Left hindlimb (tissue), 1 donor: ENCODE measurements at regions not wholly inside any gene's neighbourhood (a gene's known extent, or its start where the extent isn't known, plus 50 kb on each side); places are given as distances from the start of the nearest gene placed in this dataset.
"Not testable (repeated sequence)": the region's sequence is repeated elsewhere in the genome, so short reads cannot be mapped to it uniquely, and the experiment has no call there.

Experiments
- DNase-seq: peaks from one replicate; pipeline ENCODE4 v3.0.0-alpha.2; 2018

- DNase-seq, result not testable (repeated sequence)
Observed at GRCh38 chr9:22225856-22226255, 216.8 kb upstream of the CDKN2B start.

DNA sequence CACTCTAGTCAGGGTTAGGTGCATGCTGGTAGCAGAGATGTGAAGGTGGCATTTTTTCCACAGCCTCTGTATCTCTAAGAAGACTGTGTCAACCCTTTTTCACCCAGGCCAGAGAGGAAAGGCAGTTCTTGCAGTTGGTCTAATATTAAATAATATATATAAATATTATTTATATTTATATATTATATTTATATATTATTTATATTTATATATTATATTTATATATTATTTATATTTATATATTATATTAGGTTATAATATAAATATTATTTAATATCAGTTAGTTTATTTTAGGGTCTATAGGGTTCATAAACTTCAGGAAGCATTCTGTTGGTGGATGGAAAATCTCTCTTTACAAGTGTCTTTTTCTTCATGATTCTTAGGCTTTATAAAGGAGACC lies 218.6 kb upstream of the DMRTA1 start:
- no peak for DNase-seq

GRCh38 chr9:22228542-22228941 lies 218.1 kb upstream of the DMRTA1 start:
- DNase-seq, result no peak

- DNase-seq, result no peak
Observed at GRCh38 chr9:22229069-22229468, 217.6 kb upstream of the DMRTA1 start.

DNA sequence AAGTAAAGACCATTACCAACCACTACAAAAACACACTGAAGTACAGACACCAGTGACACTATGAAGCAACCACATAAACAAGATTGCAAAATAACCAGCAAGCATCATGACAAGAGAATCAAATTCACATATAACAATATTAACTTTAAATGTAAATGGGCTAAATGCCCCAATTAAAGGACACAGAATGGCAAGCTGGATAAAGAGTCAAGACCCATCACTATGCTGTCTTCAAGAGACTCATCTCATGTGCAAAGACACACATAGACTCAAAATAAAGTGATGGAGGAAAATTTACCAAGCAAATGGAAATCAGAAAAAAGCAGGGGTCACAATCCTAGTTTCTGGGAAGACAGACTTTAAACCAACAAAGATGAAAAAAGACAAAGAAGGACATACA lies 215.3 kb upstream of the DMRTA1 start:
- DNase-seq, result not testable (repeated sequence)

- no peak for DNase-seq
Observed at GRCh38 chr9:22232971-22233370, 213.7 kb upstream of the DMRTA1 start.

GRCh38 chr9:22237497-22238363 lies 208.9 kb upstream of the DMRTA1 start:
- DNase-seq, result no peak

DNA sequence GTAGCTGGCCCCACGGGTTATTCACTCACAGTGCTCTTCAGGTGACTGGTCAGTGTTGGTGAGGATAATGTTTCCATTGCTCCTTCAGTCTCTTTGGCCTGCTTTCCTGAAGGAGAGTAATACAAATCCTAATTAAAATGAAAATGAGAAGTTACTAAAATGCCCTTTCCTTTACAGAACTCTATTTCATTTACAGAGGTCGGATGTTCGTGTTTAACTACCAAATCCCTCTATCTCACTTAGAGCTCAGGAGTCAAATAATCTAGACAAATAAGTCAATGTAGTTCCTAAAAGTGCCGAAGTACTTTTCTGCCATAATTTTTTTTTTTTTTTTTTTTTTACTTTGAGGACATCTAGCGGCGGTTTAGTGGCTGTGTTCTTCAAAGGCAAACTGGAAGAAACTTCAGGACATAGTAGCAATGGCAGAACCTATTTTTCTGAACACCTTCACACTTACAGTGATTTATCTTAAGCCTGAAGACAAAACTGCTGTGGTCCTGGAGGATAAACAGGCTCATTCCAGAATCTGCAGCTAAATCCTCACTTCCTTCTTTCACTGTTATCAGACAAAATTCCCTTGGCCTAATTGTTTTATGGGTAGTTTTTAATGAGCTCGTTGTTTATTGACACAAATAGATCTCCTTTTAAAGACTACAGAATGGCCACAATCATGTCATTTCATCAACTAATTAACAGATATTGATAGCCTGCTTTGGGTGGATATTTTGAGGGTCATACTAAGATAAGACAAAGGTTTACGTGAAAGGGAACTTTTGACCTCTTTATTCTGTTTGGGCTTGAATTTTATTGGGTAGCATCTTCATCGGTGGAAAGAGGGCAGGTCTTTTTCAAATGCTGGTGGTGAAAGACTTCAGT lies 207.6 kb upstream of the DMRTA1 start:
- DNase-seq, result no peak

DNA sequence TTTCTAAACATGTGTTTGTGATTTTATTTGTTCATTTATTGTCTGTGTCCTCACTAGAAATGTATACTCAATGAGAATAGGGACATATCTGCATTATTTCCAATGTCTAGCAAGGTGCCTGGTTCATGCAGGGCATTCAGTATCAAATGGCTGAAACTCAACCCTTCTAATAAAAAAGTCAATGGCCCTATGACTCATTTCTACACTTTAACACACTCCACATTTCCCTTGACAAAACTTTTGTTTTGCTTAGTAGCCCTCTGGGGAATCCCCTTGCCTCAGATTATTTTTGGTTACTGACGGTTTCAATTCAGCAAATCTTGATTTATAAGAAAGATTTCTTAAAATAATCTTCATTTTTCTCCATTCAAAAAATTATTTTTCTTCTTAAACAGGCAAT lies 206.0 kb upstream of the DMRTA1 start:
- DNase-seq, result no peak

DNA sequence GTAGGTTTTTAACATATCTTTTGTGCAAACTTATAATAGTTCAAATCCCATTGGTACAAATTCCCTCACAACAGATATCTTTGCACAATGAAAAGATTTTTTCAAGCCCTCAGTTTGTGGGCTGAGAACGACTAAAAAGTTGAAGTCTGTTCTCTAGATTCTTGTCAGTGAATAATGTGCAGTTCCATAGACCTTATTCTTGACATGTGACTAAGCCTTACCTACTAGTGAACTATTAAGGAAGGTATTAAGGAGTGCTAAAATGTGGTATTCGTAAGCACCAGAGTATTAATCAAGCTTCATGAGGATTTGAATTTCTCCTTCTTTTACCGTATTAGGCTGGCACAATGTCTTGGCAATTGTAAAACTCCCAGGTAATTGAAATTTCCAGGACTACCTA lies 205.6 kb upstream of the DMRTA1 start:
- DNase-seq, result no peak

GRCh38 chr9:22241611-22242010 lies 205.0 kb upstream of the DMRTA1 start:
- no peak for DNase-seq

- no peak for DNase-seq
Observed at GRCh38 chr9:22244139-22245011, 202.2 kb upstream of the DMRTA1 start.

GRCh38 chr9:22255337-22255736 lies 191.3 kb upstream of the DMRTA1 start:
- no peak for DNase-seq

DNA sequence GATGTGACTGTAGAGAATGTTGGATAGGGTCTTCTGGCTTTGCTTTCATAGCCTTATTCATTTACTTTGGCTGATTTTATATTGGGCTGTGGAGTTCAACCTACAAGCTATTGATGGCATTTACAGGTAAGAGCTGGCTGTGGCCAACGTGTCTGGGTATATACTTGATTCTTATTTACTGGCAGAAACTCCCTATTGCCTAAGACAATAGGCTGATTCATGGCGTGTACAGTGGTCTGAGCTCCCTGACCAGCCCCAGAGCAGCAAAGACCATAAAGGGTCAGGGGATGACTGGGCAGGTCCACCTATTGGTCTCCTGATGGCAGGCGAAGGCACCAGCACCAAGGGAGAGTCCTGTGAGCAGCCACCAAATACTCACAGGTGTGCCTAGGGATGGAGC lies 190.2 kb upstream of the DMRTA1 start:
- DNase-seq, result no peak

- no peak for DNase-seq
Observed at GRCh38 chr9:22257026-22257816, 189.4 kb upstream of the DMRTA1 start.

GRCh38 chr9:22265038-22265437 lies 181.6 kb upstream of the DMRTA1 start:
- DNase-seq, result no peak

- DNase-seq, result no peak
Observed at GRCh38 chr9:22265534-22265933, 181.1 kb upstream of the DMRTA1 start.

DNA sequence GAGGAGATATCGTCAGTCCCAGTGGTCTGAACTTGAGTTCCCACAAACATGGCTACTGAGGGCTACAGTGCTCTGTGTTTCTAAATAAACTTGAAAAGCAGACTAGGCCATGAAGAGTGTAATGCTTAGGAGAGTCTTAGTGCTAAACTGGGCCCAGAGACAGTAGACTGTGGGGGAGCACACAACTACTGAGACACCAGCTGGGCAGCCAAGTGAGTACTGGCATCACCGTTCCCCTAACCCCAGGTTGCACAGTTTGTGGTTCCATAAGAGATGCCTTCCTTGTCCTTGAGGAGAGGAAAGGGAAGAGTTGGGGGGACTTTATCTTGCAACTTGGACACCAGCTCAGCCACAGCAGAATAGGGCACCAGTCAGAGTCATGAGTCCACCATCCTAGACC lies 172.1 kb upstream of the DMRTA1 start:
- no peak for DNase-seq

- no peak for DNase-seq
Observed at GRCh38 chr9:22278426-22278825, 168.2 kb upstream of the DMRTA1 start.

DNA sequence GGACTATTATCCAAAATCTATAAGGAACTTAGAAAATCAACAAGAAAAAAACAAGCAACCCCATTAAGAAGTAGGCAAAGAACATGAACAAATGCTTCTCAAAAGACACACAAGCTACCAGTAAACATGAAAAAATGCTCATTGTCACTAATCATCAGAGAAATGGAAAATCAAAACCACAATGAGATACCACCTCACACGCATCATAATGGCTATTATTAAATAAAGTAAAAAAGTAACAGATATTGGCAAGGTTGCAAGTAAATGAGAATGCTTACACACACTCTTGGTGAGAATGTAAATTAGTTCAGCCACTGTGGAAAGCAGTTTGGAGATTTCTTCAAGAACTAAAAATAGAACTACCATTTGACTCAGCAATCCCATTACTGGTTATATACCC lies 167.0 kb upstream of the DMRTA1 start:
- DNase-seq, result no peak

- no peak for DNase-seq
Observed at GRCh38 chr9:22285066-22285465, 161.6 kb upstream of the DMRTA1 start.

GRCh38 chr9:22286661-22287060 lies 160.0 kb upstream of the DMRTA1 start:
- no peak for DNase-seq
